ENCODE measurements at regions not wholly inside any gene's neighbourhood (a gene's known extent, or its start where the extent isn't known, plus 50 kb on each side); places are given as distances from the start of the nearest gene placed in this dataset.

DNA sequence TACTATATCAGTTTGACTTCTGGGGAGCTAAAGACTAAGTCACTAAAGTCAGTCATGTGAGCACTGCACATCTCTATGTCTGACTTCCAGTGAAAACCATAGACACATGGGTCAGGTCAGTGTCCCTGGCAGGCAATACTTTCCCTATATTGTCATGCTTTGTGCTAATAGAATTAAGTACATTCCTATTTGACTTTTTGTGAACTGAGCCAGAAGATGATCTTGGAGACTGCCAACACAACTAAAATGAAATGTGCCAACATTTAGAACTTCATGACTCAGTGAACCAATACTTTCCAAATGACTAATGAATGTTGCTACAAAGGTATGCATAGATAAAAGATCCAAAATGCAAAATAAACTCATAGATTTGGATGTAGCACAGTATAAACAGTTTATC is 820.8 kb upstream of the FAM98A start (continued):
- TF ChIP-seq RFX5 (IDR thresholded peaks at IDR 0.05; ENCODE audit: borderline replicate concordance, low read depth, low read length) (no peak), SUZ12 (IDR thresholded peaks at IDR 0.05; ENCODE audit: low read length) (no peak), TBP (IDR thresholded peaks at IDR 0.05; ENCODE audit: low read depth, low read length) (no peak)

Measured in H1 (cell line).